ENCODE measurements at regions not wholly inside any gene's neighbourhood (a gene's known extent, or its start where the extent isn't known, plus 50 kb on each side); places are given as distances from the start of the nearest gene placed in this dataset.

GRCh38 chr20:55610756-55611155 lies 394.6 kb downstream of the CBLN4 start:
- TF ChIP-seq CTCF (IDR thresholded peaks at IDR 0.05) (no peak), POLR2A (IDR thresholded peaks at IDR 0.05) (no peak)
